ENCODE measurements at regions not wholly inside any gene's neighbourhood (a gene's known extent, or its start where the extent isn't known, plus 50 kb on each side); places are given as distances from the start of the nearest gene placed in this dataset.

GRCh38 chr16:75938818-75939217, 212.5 kb upstream of the CPHXL start:
- intact Hi-C loops (cut with DNase I) = no loop called here
- WGBS, 2 donors = 84 to 87% methylated on average over 8 of the region's 8 CpGs
- no peaks in the 10 kb centered on the region for H3K36me3 ChIP-seq
- no peaks in the 10 kb centered on the region for H3K4me1 ChIP-seq
- no peaks in the 10 kb centered on the region for H3K27me3 ChIP-seq
- no peak overlapping the region for H3K27ac ChIP-seq
- no peak overlapping the region for H3K4me3 ChIP-seq
- no peaks in the 10 kb centered on the region for H3K9me3 ChIP-seq
- TF ChIP-seq EP300 (IDR thresholded peaks at IDR 0.05) = no peak
- TF ChIP-seq CTCF (IDR thresholded peaks at IDR 0.05) = no peak
- TF ChIP-seq POLR2AphosphoS5 (IDR thresholded peaks at IDR 0.05) = no peak
- no peak for TF ChIP-seq POLR2A (IDR thresholded peaks at IDR 0.05)
- DNase-seq = no peak

- no peak for TF ChIP-seq EP300 (IDR thresholded peaks at IDR 0.05)
- no peak for TF ChIP-seq POLR2AphosphoS5 (IDR thresholded peaks at IDR 0.05)
- no peak for TF ChIP-seq POLR2A (IDR thresholded peaks at IDR 0.05)
- no peak for TF ChIP-seq CTCF (IDR thresholded peaks at IDR 0.05)
- Histone ChIP-seq H3K27me3 (no peaks in the 10 kb centered on the region), H3K4me1 (no peaks in the 10 kb centered on the region), H3K27ac (no peak overlapping the region), H3K9me3 (no peaks in the 10 kb centered on the region), H3K36me3 (no peaks in the 10 kb centered on the region), H3K4me3 (no peak overlapping the region)
- intact Hi-C loops (cut with DNase I) = no loop called here
- DNase-seq = no peak
- WGBS, 2 donors = 90 to 93% methylated on average over 3 of the region's 3 CpGs
These were observed 216.1 kb upstream of the CPHXL start for GRCh38 chr16:75942351-75942750.

GRCh38 chr16:75942936-75943335, 216.6 kb upstream of the CPHXL start:
- intact Hi-C loops (cut with DNase I) = no loop called here
- no peaks in the 10 kb centered on the region for H3K36me3 ChIP-seq
- DNase-seq = no peak
- H3K27ac ChIP-seq = no peak overlapping the region
- H3K4me3 ChIP-seq = no peak overlapping the region
- TF ChIP-seq POLR2A (IDR thresholded peaks at IDR 0.05) (no peak), CTCF (IDR thresholded peaks at IDR 0.05) (no peak), EP300 (IDR thresholded peaks at IDR 0.05) (no peak)
- no peaks in the 10 kb centered on the region for H3K9me3 ChIP-seq
- 61 to 71% methylated on average over 1 of the region's 1 CpG for WGBS, 2 donors
- H3K4me1 ChIP-seq = no peaks in the 10 kb centered on the region
- no peaks in the 10 kb centered on the region for H3K27me3 ChIP-seq

- TF ChIP-seq EP300 (IDR thresholded peaks at IDR 0.05) (no peak), POLR2AphosphoS5 (IDR thresholded peaks at IDR 0.05) (no peak), POLR2A (IDR thresholded peaks at IDR 0.05) (no peak), CTCF (IDR thresholded peaks at IDR 0.05) (no peak)
- Histone ChIP-seq H3K27me3 (no peaks in the 10 kb centered on the region), H3K36me3 (no peaks in the 10 kb centered on the region), H3K4me1 (no peaks in the 10 kb centered on the region), H3K4me3 (no peak overlapping the region), H3K27ac (no peak overlapping the region), H3K9me3 (no peaks in the 10 kb centered on the region)
- intact Hi-C loops (cut with DNase I) = no loop called here
- DNase-seq = no peak
- 16 to 63% methylated on average over 5 of the region's 6 CpGs for WGBS, 2 donors
These were observed 217.6 kb upstream of the CPHXL start for GRCh38 chr16:75943705-75944514.

Measured in sigmoid colon (tissue), 6 donors.